ENCODE measurements at regions not wholly inside any gene's neighbourhood (a gene's known extent, or its start where the extent isn't known, plus 50 kb on each side); places are given as distances from the start of the nearest gene placed in this dataset.

DNA sequence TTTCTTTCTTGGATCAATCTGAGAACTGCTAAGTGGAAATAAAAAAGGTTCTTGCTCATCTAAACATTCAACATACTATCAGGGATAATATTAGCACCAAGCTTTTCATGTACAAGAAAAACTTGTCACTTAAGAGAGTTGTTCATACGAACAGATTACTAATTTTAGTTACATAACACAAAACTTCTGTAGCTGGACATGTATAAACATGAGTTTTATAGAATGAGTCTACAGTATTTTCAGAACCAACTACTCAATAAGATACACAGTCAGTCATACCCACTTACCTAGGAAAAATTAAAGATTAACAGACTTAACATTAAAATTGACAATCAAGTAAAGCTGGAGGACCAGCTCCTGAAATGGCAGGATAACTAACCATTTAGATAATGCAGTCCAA, 540.1 kb upstream of the FAM241A start:
- Histone ChIP-seq H3K9me3 (no peaks in the 10 kb centered on the region), H3K4me1 (no peaks in the 10 kb centered on the region), H3K27ac (no peak overlapping the region), H3K27me3 (no peaks in the 10 kb centered on the region), H3K4me3 (no peak overlapping the region), H3K36me3 (no peaks in the 10 kb centered on the region)
- ATAC-seq = no peak
- 42 to 54% methylated on average over 1 of the region's 1 CpG for WGBS, 2 donors (ENCODE audit: low coverage in 1 of 2)
- TF ChIP-seq EP300 (IDR thresholded peaks at IDR 0.05) (no peak), POLR2A (IDR thresholded peaks at IDR 0.05) (no peak), POLR2AphosphoS5 (IDR thresholded peaks at IDR 0.05) (no peak)
- TF ChIP-seq, protein P1, sequence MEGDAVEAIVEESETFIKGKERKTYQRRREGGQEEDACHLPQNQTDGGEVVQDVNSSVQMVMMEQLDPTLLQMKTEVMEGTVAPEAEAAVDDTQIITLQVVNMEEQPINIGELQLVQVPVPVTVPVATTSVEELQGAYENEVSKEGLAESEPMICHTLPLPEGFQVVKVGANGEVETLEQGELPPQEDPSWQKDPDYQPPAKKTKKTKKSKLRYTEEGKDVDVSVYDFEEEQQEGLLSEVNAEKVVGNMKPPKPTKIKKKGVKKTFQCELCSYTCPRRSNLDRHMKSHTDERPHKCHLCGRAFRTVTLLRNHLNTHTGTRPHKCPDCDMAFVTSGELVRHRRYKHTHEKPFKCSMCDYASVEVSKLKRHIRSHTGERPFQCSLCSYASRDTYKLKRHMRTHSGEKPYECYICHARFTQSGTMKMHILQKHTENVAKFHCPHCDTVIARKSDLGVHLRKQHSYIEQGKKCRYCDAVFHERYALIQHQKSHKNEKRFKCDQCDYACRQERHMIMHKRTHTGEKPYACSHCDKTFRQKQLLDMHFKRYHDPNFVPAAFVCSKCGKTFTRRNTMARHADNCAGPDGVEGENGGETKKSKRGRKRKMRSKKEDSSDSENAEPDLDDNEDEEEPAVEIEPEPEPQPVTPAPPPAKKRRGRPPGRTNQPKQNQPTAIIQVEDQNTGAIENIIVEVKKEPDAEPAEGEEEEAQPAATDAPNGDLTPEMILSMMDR (IDR thresholded peaks at IDR 0.05) = no peak

DNA sequence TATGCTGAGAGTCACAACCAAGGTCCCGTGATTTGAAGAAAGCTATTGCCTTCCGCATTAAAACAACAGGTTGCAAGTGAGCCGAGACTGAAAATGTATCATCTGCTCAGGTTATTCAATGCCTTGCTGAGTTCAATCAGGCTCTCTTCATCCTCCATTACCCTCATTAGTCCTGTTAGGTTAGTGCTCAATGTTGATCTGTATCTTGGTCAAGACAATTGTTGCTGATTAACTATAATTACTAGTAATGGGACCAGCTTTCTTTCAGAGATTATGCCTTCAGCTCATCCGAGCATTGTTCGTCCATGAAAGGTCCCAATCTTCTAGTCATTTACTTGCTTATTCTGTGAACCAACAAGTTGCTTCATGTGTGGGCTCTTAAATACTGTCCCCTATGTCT, 534.6 kb upstream of the FAM241A start:
- no peak for ATAC-seq
- Histone ChIP-seq H3K4me3 (no peak overlapping the region), H3K27me3 (no peaks in the 10 kb centered on the region), H3K27ac (no peak overlapping the region), H3K9me3 (no peaks in the 10 kb centered on the region), H3K4me1 (no peaks in the 10 kb centered on the region), H3K36me3 (no peaks in the 10 kb centered on the region)
- 85 to 88% methylated on average over 5 of the region's 5 CpGs for WGBS, 2 donors (ENCODE audit: low coverage in 1 of 2)
- TF ChIP-seq, protein P1 (IDR thresholded peaks at IDR 0.05) = no peak
- no peak for TF ChIP-seq EP300 (IDR thresholded peaks at IDR 0.05)
- TF ChIP-seq POLR2AphosphoS5 (IDR thresholded peaks at IDR 0.05) = no peak
- no peak for TF ChIP-seq POLR2A (IDR thresholded peaks at IDR 0.05)

DNA sequence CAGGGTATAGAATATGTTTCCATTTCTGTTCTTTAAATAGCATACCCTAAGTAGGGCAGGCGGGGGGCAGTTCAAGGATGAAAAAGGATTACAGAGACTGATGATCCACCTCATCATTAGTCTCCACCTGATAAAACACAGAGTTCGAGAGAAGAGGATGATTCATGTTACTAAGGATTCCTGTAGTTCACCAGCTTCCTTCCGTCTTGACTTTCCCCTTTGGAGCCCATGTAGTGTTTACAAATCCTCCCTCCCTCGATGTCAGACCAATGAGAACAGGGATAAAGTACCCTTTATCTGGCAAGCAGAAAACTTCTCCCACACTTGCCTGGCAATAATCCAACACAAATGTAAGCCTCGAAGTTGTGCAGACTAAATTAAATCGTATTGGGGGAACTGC, 526.3 kb upstream of the FAM241A start:
- Histone ChIP-seq H3K27ac (no peak overlapping the region), H3K4me3 (no peak overlapping the region), H3K9me3 (no peaks in the 10 kb centered on the region), H3K27me3 (no peaks in the 10 kb centered on the region), H3K36me3 (no peaks in the 10 kb centered on the region), H3K4me1 (no peaks in the 10 kb centered on the region)
- TF ChIP-seq, protein P1 (IDR thresholded peaks at IDR 0.05) = no peak
- TF ChIP-seq EP300 (IDR thresholded peaks at IDR 0.05) (no peak), POLR2AphosphoS5 (IDR thresholded peaks at IDR 0.05) (no peak), POLR2A (IDR thresholded peaks at IDR 0.05) (no peak)
- ATAC-seq = no peak
- 14 to 19% methylated on average over 5 to 6 of the region's 6 CpGs for WGBS, 2 donors (ENCODE audit: low coverage in 1 of 2)

DNA sequence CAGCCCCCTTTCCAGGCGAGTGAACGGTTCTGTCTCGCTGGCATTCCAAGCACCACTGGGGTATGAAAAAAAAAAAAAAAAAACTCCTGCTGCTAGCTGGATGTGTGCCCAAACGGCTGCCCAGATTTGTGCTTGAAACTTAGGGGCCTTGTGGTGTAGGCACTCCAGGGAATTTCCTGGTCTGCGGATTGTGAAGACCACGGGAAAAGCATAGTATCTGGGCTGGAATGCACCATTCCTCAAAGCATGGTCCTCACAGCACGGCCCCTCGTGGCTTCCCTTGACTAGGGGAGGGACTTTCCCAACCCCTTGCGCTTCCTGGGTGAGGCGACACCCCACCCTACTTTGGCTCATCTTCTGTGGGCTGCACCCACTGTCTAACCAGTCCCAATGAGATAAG, 516.8 kb upstream of the FAM241A start:
- H3K27me3 ChIP-seq = peaks cover 14% of the 10 kb centered on the region
- no peaks in the 10 kb centered on the region for H3K9me3 ChIP-seq
- no peak overlapping the region for H3K27ac ChIP-seq
- no peaks in the 10 kb centered on the region for H3K36me3 ChIP-seq
- H3K4me1 ChIP-seq = no peaks in the 10 kb centered on the region
- TF ChIP-seq EP300 (IDR thresholded peaks at IDR 0.05) = no peak
- no peak for TF ChIP-seq POLR2AphosphoS5 (IDR thresholded peaks at IDR 0.05)
- TF ChIP-seq, protein P1 (IDR thresholded peaks at IDR 0.05) = no peak
- TF ChIP-seq POLR2A (IDR thresholded peaks at IDR 0.05) = no peak
- WGBS, 2 donors (ENCODE audit: low coverage in 1 of 2) = 64 to 94% methylated on average over 6 to 10 of the region's 10 CpGs
- H3K4me3 ChIP-seq = no peak overlapping the region
- no peak for ATAC-seq

DNA sequence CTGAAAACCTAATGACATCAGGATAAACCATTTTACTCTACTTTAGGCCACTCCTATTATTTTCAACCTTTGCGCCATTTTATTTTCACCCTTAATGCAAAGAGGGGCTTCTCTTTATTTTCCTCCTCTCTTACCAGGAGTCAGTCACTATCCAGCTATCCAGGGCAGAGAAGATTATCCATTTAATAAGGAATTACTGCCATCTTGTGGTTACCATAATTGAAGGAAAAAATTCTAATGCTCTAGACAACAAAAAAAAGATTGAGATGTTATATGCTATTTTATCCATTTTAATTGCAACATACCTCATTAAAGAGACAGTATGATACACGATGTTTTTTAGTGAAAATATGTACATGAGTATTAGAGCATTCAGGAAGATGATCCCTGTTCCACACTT, 514.5 kb upstream of the FAM241A start:
- Histone ChIP-seq H3K27me3 (peaks cover 14% of the 10 kb centered on the region), H3K4me3 (no peak overlapping the region), H3K36me3 (no peaks in the 10 kb centered on the region), H3K9me3 (no peaks in the 10 kb centered on the region), H3K4me1 (no peaks in the 10 kb centered on the region), H3K27ac (no peak overlapping the region)
- no peak for ATAC-seq
- TF ChIP-seq, protein P1 (IDR thresholded peaks at IDR 0.05) = peak in 1 of 4 experiments; percentile 26
- TF ChIP-seq POLR2A (IDR thresholded peaks at IDR 0.05) = no peak
- WGBS, 2 donors (ENCODE audit: low coverage in 1 of 2) = 29 to 30% methylated on average over 2 of the region's 2 CpGs
